ENCODE measurements at regions not wholly inside any gene's neighbourhood (a gene's known extent, or its start where the extent isn't known, plus 50 kb on each side); places are given as distances from the start of the nearest gene placed in this dataset.

DNA sequence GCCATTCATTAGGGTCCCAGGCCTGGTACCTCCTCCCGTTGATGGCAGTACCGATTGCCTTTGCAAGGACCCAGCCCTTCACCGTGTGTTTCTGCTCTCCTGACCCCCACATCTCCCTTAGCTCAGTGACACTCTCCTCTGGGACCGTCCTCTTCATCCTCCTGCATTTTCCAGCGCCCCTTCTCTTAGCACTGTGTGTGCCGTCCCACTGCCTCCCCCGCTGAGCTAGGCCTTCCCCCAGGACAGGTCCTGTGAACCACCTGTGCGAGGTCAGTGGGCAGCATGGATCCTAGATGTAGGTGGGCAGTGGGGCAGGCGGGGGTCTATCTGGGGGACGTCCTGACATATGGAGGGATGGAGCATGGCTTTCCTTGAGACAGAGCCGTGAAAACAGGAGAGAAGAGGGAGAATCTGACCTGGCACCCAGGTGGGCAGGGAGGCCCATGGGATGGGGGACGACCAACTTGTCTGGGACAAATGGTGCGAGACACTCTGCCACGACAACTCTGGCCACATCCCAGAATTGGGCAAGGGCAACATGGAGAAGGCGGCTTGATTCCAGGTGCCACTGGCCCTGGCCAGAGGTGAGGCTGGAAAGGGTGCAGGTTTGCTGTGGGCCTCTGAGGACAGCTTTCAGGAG is 87.7 kb upstream of the ALDH1L1 start:
- no peak for TF ChIP-seq EZH2 (IDR thresholded peaks at IDR 0.05; ENCODE audit: borderline replicate concordance, low read depth, low read length, poor library complexity, severe bottlenecking)
- TF ChIP-seq, protein P1, sequence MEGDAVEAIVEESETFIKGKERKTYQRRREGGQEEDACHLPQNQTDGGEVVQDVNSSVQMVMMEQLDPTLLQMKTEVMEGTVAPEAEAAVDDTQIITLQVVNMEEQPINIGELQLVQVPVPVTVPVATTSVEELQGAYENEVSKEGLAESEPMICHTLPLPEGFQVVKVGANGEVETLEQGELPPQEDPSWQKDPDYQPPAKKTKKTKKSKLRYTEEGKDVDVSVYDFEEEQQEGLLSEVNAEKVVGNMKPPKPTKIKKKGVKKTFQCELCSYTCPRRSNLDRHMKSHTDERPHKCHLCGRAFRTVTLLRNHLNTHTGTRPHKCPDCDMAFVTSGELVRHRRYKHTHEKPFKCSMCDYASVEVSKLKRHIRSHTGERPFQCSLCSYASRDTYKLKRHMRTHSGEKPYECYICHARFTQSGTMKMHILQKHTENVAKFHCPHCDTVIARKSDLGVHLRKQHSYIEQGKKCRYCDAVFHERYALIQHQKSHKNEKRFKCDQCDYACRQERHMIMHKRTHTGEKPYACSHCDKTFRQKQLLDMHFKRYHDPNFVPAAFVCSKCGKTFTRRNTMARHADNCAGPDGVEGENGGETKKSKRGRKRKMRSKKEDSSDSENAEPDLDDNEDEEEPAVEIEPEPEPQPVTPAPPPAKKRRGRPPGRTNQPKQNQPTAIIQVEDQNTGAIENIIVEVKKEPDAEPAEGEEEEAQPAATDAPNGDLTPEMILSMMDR (conservative IDR thresholded peaks at IDR 0.05; ENCODE audit: low read depth, low read length), result no peak
- no peak for DNase-seq (ENCODE audit: low spot score)
- H3K9me3 ChIP-seq (ENCODE audit: low read depth, low read length, poor library complexity, severe bottlenecking), result no peaks in the 10 kb centered on the region
- no peak overlapping the region for H3K27ac ChIP-seq (ENCODE audit: low read depth, low read length, poor library complexity, severe bottlenecking)
- ChIA-PET CTCF (no interaction called here), POLR2A (ENCODE audit: low non-redundant PET) (no interaction called here)
- intact Hi-C loops (cut with micrococcal nuclease; ENCODE audit: unreplicated experiment), result no loop called here
- H3K4me1 ChIP-seq (ENCODE audit: insufficient read depth, low read length, poor library complexity, severe bottlenecking), result peaks cover 31% of the 10 kb centered on the region
- H3K36me3 ChIP-seq (ENCODE audit: insufficient read depth, low read length, poor library complexity, severe bottlenecking), result no peaks in the 10 kb centered on the region
- no peaks in the 10 kb centered on the region for H3K27me3 ChIP-seq (replicated peaks; ENCODE audit: insufficient read depth, low read depth, low read length, poor library complexity)
- BruUV-seq (replicated peaks), result no TSS peak
- no peak overlapping the region for H3K4me3 ChIP-seq (ENCODE audit: low read depth, low read length, poor library complexity, severe bottlenecking)

DNA sequence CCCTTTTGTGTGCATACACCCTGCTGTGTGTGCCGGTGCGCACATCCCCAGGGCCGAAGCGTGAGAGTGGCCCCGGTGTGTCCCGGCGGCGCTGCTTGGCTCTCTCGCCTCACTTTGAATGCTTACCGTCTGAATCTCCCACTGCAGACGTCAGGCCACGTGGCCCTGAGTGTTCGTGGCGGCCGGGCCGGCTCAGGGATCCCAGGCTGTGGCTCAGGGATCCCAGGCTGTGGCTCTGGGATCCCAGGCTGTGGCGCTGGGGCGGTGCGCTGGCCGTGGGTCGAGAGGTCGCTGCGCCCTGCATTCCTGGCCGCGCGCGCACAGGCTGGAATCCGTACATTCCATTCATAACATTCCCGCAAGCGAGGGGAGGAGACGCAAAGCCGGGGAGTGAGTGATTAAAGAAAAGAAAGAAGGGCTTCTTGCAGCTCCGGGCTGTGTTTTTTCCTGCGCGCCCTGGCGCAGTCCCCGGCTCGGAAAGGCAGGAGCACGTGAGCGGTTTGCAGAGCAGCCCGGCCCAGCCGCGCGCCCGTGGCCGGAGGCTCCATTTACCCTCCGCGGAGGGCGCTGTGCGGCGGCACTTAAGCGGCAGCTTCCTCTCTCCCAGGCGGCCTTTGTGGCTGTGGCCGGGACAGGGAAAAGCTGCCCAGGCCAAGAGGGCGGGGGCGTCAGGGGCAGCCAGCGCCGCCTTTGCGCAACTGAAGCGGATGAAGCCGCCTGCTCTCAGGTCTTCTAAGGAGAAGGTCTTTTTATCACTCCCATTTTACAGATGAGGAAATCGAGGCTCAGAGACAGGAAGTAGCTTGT is 87.0 kb upstream of the ALDH1L1 start:
- H3K4me1 ChIP-seq (ENCODE audit: insufficient read depth, low read length, poor library complexity, severe bottlenecking), result peaks cover 31% of the 10 kb centered on the region
- no peak for DNase-seq (ENCODE audit: low spot score)
- no peaks in the 10 kb centered on the region for H3K9me3 ChIP-seq (ENCODE audit: low read depth, low read length, poor library complexity, severe bottlenecking)
- no TSS peak for BruUV-seq (replicated peaks)
- H3K27ac ChIP-seq (ENCODE audit: low read depth, low read length, poor library complexity, severe bottlenecking), result no peak overlapping the region
- no peak overlapping the region for H3K4me3 ChIP-seq (ENCODE audit: low read depth, low read length, poor library complexity, severe bottlenecking)
- H3K36me3 ChIP-seq (ENCODE audit: insufficient read depth, low read length, poor library complexity, severe bottlenecking), result no peaks in the 10 kb centered on the region
- intact Hi-C loops (cut with micrococcal nuclease; ENCODE audit: unreplicated experiment), result no loop called here
- ChIA-PET POLR2A (ENCODE audit: low non-redundant PET) (no interaction called here), CTCF (no interaction called here)
- no peaks in the 10 kb centered on the region for H3K27me3 ChIP-seq (replicated peaks; ENCODE audit: insufficient read depth, low read depth, low read length, poor library complexity)
- TF ChIP-seq, protein P1 (conservative IDR thresholded peaks at IDR 0.05; ENCODE audit: low read depth, low read length), result no peak
- TF ChIP-seq EZH2 (IDR thresholded peaks at IDR 0.05; ENCODE audit: borderline replicate concordance, low read depth, low read length, poor library complexity, severe bottlenecking), result no peak

DNA sequence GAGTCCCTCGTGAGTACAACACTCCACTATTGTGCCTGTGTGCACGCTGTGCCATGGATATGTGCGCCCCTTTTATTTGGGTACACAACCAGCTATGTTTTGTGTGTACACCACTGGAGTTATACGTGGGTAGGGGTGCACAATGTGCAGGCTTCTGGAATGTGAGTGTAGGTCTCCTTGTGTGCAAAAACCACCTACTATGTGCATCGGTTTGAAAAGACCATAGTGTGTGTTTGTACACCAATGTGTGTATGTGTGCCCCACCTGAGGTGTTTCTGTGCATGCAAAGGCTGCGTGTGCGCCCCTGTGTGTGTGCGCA is 86.4 kb upstream of the ALDH1L1 start:
- H3K4me3 ChIP-seq (ENCODE audit: low read depth, low read length, poor library complexity, severe bottlenecking), result no peak overlapping the region
- TF ChIP-seq, protein P1 (conservative IDR thresholded peaks at IDR 0.05; ENCODE audit: low read depth, low read length), result no peak
- TF ChIP-seq EZH2 (IDR thresholded peaks at IDR 0.05; ENCODE audit: borderline replicate concordance, low read depth, low read length, poor library complexity, severe bottlenecking), result no peak
- BruUV-seq (replicated peaks), result no TSS peak
- intact Hi-C loops (cut with micrococcal nuclease; ENCODE audit: unreplicated experiment), result no loop called here
- ChIA-PET CTCF (no interaction called here), POLR2A (ENCODE audit: low non-redundant PET) (no interaction called here)
- H3K27ac ChIP-seq (ENCODE audit: low read depth, low read length, poor library complexity, severe bottlenecking), result no peak overlapping the region
- H3K36me3 ChIP-seq (ENCODE audit: insufficient read depth, low read length, poor library complexity, severe bottlenecking), result no peaks in the 10 kb centered on the region
- no peak for DNase-seq (ENCODE audit: low spot score)
- no peaks in the 10 kb centered on the region for H3K9me3 ChIP-seq (ENCODE audit: low read depth, low read length, poor library complexity, severe bottlenecking)
- peaks cover 32% of the 10 kb centered on the region for H3K4me1 ChIP-seq (ENCODE audit: insufficient read depth, low read length, poor library complexity, severe bottlenecking)
- H3K27me3 ChIP-seq (replicated peaks; ENCODE audit: insufficient read depth, low read depth, low read length, poor library complexity), result no peaks in the 10 kb centered on the region

Measured in A673 (cell line).